ENCODE measurements at regions not wholly inside any gene's neighbourhood (a gene's known extent, or its start where the extent isn't known, plus 50 kb on each side); places are given as distances from the start of the nearest gene placed in this dataset.
"Not testable (repeated sequence)": the region's sequence is repeated elsewhere in the genome, so short reads cannot be mapped to it uniquely, and the experiment has no call there.

DNA sequence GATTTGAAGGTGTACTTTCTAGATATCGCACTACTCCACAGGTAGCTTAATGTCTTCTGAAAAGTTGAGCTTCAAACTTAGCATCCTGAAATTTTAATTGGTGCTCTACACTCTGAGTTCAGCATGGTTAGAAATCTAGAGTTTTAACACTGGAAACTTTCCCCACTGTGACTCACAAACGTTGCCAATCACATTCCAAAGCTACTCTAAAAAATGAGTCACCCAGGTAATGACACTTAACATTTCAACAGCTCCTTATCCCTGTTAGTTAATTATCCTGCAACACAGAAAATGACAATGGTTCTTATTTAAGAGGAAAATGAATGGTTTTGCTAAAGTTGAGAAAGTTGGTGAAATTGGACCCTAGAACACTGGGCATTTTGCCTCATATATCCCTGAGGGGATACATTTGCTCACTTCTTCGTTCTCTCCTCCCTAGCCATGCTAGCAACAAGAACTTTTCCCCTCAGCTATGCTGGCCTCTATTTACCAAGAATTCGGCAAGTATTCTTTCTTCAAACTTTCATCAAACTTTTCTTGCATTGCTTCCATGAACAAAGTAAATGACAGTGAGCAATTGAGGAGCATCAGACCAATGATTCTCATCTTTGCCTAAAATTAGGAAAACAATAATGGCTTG, 1024.1 kb upstream of the KLHL29 start:
- no peak for DNase-seq
- in situ Hi-C loops (cut with MboI; ENCODE audit: low pct_unique_long_range_greater_than_20kb, low sequenced_read_pairs) = no loop called here

GRCh38 chr2:22361571-22361970, 1023.4 kb upstream of the KLHL29 start:
- in situ Hi-C loops (cut with MboI; ENCODE audit: low pct_unique_long_range_greater_than_20kb, low sequenced_read_pairs) = no loop called here

DNA sequence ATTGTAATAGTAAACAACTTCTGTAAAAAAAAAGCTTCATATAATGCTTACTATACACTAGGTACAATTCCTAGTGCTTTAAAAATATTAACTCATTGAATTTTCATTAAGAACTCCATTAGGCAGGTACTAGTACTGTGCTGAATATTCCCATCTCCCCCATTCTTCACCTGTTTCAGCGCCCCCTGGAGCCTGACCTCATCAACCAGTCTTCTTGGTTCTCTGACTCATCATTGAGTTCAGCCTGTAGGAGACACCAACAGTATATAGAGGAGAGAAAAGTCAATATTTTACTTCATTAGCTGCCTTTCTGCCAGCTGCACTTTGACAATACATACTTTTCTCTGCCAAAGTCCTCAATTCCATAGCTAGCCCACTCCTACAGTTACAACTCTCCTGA, 1009.9 kb upstream of the KLHL29 start:
- in situ Hi-C loops (cut with MboI; ENCODE audit: low pct_unique_long_range_greater_than_20kb, low sequenced_read_pairs) = no loop called here
- no peak for DNase-seq

More at GRCh38 chr2:22361571-22361970, 1023.4 kb upstream of the KLHL29 start:
- DNase-seq = no peak

- no peak for DNase-seq
- in situ Hi-C loops (cut with MboI; ENCODE audit: low pct_unique_long_range_greater_than_20kb, low sequenced_read_pairs) = no loop called here
Measured at GRCh38 chr2:22377268-22377667, 1007.7 kb upstream of the KLHL29 start.

- DNase-seq = no peak
- in situ Hi-C loops (cut with MboI; ENCODE audit: low pct_unique_long_range_greater_than_20kb, low sequenced_read_pairs) = no loop called here
Measured at GRCh38 chr2:22382479-22383169, 1002.4 kb upstream of the KLHL29 start.

GRCh38 chr2:22397847-22398246, 987.1 kb upstream of the KLHL29 start:
- in situ Hi-C loops (cut with MboI; ENCODE audit: low pct_unique_long_range_greater_than_20kb, low sequenced_read_pairs) = no loop called here

DNA sequence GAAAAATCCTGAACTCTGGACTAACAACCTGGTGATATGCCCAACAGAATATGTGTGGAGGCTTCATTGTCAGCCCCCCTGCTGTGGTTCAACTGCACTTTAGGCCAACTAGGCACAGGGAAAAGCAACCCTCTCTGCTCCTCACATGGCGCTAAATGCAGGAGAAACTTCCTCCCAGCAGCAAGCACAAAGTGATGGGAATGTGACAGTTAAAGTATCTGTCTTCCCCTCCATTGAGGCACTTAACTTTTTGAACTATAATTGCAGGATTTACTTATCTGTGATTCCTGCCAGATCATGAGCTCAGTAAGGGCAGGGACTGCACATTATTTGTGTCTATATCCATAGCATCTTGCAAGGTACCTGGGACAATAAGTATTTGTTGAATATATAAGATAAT, 981.2 kb upstream of the KLHL29 start:
- no peak for DNase-seq
- in situ Hi-C loops (cut with MboI; ENCODE audit: low pct_unique_long_range_greater_than_20kb, low sequenced_read_pairs) = no loop called here

More at GRCh38 chr2:22397847-22398246, 987.1 kb upstream of the KLHL29 start:
- DNase-seq = no peak

DNA sequence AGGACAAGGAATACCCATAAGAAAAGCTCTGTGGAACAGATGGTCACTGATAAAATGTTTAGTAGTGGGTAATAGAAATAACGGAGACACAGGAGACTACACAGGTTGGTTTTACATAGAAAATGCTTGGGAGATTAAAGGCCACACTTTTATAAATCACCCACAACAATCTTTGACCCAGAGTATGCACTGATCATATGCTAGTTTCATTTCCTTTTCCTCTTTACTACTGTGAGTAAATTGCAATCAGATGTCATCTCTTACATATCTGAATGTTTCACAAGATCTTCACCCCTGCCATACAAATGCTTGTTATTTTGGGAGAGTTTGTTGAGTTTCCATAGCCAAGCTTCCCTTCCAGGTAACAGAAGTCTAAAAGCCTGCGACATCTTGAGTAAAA, 978.4 kb upstream of the KLHL29 start:
- DNase-seq = no peak
- in situ Hi-C loops (cut with MboI; ENCODE audit: low pct_unique_long_range_greater_than_20kb, low sequenced_read_pairs) = no loop called here

GRCh38 chr2:22420076-22420475, 964.9 kb upstream of the KLHL29 start:
- in situ Hi-C loops (cut with MboI; ENCODE audit: low pct_unique_long_range_greater_than_20kb, low sequenced_read_pairs) = no loop called here
- no peak for DNase-seq

GRCh38 chr2:22442051-22442450, 942.9 kb upstream of the KLHL29 start:
- in situ Hi-C loops (cut with MboI; ENCODE audit: low pct_unique_long_range_greater_than_20kb, low sequenced_read_pairs) = no loop called here
- DNase-seq = no peak

- no peak for DNase-seq
- in situ Hi-C loops (cut with MboI; ENCODE audit: low pct_unique_long_range_greater_than_20kb, low sequenced_read_pairs) = no loop called here
Measured at GRCh38 chr2:22444281-22444680, 940.7 kb upstream of the KLHL29 start.

DNA sequence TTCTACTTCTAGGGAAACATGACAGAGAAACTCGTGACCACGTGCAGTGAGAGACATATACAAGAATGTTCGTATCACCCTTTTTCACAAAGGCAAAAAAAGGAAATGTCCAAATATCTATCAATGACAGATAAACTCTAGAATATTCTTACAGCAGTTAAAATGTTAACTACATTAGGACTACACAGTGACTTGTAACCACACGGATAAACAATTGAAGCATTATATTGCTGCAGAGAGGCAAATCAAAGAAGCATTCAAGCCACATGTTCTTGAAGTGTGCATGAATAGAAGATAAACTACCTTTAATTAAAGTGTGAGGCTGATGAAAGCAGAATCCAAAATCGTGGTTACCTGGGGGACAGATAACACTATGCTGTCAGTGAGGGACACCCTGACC, 935.3 kb upstream of the KLHL29 start:
- no peak for DNase-seq
- in situ Hi-C loops (cut with MboI; ENCODE audit: low pct_unique_long_range_greater_than_20kb, low sequenced_read_pairs) = no loop called here

DNA sequence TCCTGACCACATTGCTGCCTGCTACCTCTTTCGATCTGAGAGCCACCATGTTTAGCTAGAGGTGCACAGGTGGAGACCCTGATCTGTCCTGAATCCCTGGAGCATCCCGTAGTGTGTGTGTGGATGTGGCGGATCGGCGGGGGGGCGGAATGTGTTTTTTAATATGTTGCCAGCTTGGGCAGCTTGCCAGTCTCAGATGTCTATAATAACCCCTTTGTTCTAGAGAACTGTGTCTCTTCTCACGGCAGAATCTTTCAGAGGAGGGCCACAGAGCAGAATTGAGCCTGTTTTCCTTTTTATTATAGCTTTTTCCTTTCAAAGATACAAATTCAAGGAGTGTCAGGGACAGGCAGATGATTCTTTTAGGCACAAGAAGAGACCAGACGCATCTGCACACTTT, 934.1 kb upstream of the KLHL29 start:
- in situ Hi-C loops (cut with MboI; ENCODE audit: low pct_unique_long_range_greater_than_20kb, low sequenced_read_pairs) = no loop called here
- DNase-seq = no peak

GRCh38 chr2:22454826-22455485, 930.0 kb upstream of the KLHL29 start:
- DNase-seq = no peak
- in situ Hi-C loops (cut with MboI; ENCODE audit: low pct_unique_long_range_greater_than_20kb, low sequenced_read_pairs) = no loop called here

DNA sequence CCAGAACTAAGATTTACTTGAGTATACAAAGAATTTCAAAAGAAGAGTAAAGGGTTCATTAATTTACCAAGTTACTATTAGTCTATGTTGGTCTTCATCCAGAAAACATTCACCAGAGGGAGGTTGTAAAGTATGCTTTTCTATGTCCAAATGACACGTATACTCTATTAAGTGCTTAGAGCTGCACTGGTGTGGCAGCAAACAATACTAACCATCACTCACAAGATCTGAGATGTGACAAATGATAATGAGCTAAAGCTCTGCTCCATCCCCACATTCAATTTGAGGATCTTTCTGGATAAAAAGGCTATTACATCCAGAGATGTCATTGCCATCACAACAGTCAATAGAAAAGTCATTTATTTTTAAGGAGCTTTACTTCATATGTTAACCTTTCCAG, 926.5 kb upstream of the KLHL29 start:
- no peak for DNase-seq
- in situ Hi-C loops (cut with MboI; ENCODE audit: low pct_unique_long_range_greater_than_20kb, low sequenced_read_pairs) = no loop called here

DNA sequence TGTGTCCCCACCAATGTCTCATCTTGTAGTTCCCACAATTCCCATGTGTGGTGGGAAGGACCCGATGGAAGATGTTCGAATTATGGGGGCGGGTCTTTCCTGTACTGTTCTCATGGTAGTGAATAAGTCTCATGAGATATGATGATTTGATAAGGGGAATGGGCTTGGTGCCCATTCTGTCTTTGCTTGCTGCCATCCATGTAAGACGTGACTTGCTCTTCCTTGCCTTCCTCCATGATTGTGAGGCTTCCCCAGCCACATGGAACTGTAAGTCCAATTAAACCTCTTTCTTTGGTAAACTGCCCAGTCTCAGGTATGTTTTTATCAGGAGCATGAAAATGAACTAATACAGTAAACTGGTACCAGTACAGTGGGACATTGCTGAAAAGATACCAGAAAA, 909.9 kb upstream of the KLHL29 start:
- in situ Hi-C loops (cut with MboI; ENCODE audit: low pct_unique_long_range_greater_than_20kb, low sequenced_read_pairs); DNase-seq: not testable (repeated sequence)

GRCh38 chr2:22478329-22478728, 906.6 kb upstream of the KLHL29 start:
- DNase-seq = no peak
- in situ Hi-C loops (cut with MboI; ENCODE audit: low pct_unique_long_range_greater_than_20kb, low sequenced_read_pairs) = no loop called here

GRCh38 chr2:22481486-22482259, 903.3 kb upstream of the KLHL29 start:
- DNase-seq = no peak
- in situ Hi-C loops (cut with MboI; ENCODE audit: low pct_unique_long_range_greater_than_20kb, low sequenced_read_pairs) = no loop called here

GRCh38 chr2:22483036-22483435, 901.9 kb upstream of the KLHL29 start:
- in situ Hi-C loops (cut with MboI; ENCODE audit: low pct_unique_long_range_greater_than_20kb, low sequenced_read_pairs) = no loop called here
- no peak for DNase-seq

DNA sequence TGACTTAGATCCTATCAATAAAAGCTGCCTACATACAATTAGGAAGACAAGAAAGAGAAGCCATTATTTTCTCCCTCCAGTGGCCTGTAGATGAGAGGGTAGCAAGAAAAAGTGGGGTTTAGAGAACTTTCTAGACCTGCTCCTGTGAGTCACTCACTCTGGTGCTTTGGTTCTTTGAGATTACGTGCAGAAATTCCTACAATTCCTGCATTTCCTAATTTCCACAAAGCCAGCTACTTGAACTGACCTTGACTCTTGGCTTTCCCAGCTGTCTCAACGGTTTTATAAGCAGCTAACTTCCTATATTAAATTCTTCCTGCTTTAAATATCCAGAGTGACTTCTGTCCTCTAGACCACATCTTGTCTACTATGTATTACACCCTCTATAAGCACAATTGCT, 899.5 kb upstream of the KLHL29 start:
- no peak for DNase-seq
- in situ Hi-C loops (cut with MboI; ENCODE audit: low pct_unique_long_range_greater_than_20kb, low sequenced_read_pairs) = no loop called here
